ENCODE measurements at regions not wholly inside any gene's neighbourhood (a gene's known extent, or its start where the extent isn't known, plus 50 kb on each side); places are given as distances from the start of the nearest gene placed in this dataset.
"Not testable (repeated sequence)": the region's sequence is repeated elsewhere in the genome, so short reads cannot be mapped to it uniquely, and the experiment has no call there.

DNA sequence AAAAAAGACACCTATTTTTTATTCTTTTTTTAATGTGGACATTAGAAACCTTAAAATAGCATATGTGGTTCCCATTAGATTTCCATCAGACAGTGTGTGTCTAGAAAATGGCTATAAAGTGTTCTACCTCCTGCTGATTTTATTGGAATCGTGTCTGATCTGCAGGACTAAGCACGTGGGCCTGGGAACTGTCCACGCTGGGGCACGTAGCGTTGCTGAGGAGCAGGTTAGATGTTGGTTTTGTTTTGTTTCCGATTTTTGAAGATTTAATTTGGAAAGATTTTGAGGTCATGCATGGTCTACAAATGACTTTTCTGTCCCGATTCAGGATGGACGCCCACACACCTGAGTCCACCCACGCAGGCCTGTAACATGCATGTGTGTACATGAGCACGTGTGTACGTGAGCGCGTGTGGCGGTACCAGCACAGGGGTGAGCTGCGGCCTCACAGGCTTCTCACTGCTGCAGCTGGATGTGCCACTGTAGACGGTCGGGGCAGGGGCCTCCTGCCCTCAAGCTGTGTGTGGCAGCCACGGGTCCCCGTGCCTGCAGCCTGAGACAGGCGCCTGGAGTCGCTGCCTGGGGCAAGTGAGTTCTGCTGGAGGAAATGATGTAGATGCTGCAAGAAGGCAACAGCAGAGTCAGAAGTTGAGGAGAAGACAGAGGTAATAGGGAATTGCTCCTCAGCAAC is 99.7 kb upstream of the CTDP1 start:
- DNase-seq: no peak

DNA sequence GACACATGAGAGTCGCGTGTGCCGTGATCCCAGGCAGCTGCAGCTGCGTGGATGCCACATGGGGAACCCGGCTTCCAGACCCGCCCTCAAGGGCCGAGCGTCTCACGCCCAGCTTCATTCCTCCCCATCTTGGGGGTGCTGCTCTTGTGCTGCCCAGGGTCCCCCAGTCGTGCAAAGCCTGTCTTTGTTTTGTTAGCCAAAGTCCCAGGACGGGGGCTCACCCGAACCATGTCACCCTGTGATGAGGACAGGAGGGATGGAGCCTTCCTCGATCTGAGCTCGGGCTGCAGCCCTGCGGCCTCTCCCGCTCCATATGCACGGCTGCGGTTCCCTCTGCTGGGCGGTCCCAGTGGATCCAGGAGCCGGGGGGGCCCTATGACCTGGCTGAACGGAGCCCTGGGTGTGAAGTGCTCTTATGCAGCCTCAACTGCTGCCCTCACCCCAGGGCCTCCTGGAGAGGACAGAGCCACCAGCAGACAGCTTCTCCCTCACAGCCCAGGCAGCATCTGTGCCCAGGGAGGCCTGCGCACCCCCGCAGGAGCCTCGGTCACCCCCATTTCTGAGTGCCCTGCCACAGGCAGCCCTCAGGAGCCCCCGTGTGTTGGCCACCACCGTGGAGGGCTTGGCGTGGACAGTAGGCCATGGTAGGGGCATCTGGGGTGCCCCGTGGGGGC is 99.0 kb upstream of the CTDP1 start:
- no peak for DNase-seq

DNA sequence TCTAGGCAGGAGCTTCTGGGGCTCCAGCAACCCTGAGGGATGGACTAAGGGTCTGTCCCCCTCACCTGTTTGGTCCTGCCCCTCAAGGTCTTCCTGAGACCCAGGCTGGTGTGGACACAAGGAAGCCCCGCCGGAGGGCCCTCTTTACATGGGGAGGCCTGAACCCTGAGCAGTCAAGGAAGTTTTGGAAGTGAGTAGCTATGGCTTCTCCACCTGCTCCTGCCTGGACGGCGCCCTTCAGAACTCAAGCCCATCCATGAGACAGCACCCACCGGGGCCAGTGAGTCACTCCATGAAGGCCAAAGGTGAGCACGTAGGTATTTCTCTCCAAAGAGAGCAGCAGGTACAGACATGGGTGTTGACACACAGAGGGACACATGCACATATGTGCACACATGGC is 98.2 kb upstream of the CTDP1 start:
- DNase-seq: no peak

DNA sequence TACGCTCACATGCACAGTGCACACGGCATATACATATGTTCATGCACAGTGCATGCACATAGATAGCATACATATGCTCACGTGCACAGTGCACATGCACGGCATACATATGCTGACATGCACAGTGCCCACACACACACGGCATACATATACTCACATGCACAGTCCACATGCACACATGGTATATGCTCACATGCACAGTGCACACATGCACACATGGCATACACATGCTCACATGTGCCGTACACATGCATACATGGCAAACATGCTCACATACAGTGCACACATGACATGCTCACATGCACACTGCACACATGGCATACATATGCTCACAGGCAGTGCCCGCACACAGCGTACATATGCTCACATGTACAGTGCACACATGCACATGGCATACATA is 97.7 kb upstream of the CTDP1 start:
- no peak for DNase-seq

DNA sequence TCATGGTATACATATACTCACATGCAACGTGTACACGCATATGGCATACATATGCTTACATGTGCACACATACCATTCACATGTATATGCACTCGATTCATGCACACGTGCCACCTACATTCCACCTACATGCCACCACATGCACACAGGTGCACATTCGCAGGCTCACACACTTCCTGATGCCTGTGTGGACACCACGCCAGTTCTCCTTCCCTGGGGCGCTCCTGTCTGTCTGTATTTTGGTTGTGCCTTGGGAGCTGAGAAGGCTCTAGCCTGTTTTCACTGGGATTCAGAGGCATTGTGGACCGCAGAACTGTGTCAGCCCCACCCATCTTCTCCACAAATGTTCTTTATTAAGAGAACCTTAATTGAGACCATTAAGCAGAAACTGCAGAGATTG is 96.6 kb upstream of the CTDP1 start:
- DNase-seq: no peak

DNA sequence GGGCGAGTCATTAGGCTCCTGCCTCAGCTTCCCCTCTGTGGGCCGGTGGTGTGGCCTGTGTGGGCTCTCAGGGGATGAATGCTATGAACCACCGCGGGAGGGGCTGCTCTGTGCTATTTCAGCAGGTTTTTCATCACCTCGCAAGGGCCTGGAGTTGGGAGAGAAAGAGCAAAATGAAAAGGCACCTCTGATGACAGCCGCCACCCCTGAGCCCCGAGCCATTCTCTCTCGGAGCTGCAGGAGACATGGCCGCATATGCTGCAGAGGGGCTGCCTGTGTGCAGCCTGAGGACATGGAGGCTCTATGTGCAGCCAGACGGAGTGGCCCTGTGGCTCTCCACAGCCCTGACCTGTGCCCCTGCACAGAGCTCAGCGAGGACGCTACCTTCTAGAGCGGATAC is 96.2 kb upstream of the CTDP1 start:
- DNase-seq: no peak

DNA sequence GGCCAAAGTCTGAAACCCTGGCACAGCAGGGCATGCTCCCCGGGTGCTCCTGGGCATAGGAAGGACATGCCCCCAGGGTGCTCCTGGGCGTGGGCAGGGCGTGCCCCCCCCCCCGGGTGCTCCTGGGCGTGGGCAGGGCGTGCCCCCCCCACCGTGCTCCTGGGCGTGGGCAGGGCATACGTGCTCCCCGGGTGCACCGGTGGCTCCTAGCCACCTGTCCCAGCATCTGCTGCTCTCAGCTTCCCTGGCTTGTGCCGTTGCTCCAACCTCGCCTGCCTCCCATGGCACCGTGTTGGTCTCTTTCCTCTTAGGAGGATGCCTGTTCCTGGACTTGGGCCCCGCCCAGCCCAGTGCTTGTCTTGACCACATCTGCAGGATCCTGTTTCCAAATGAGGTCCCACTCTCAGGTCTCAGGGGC is 95.6 kb upstream of the CTDP1 start:
- DNase-seq: no peak

DNA sequence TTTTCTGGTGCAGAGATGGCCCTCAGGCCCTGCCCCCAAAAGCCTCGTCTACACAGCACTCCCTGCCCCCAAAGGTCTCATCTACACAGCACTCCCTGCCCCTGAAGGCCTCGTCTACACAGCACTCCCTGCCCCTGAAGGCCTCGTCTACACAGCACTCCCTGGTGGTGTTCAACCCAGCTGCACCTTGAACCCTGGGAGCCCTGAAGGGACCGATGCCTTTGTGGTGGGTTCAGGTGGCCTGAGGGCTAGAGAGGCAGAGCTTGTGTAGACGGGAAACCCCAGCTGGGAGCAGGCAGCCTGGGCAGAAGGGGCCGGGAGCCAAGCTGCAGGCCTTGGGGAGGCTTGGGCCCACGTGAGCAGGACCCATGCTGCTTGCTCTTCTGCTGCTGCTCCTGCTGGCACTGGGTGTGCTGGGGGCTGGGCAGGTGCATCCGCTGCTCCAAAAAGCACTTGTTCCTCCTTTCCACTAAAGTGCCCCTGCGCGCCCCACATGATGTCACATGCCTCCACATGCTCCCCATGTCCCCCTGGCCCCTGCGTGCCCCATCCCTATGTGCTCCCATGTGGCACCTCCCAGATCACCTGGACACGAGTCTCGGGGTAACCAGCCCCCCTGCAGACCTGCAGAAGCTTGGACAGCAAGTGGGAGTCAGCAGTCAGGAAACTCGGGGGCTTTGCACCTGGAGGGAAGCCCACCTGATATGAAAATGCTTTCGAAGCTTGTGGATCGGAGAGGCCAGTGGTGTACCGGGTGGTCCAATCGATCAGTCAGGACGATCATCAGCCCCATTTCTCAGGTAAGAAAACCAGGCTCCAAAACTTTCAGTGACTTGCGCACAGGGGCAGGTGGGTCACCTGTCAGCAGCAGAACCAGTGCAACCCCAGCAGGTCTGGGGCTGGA is 94.9 kb upstream of the CTDP1 start:
- DNase-seq: no peak

DNA sequence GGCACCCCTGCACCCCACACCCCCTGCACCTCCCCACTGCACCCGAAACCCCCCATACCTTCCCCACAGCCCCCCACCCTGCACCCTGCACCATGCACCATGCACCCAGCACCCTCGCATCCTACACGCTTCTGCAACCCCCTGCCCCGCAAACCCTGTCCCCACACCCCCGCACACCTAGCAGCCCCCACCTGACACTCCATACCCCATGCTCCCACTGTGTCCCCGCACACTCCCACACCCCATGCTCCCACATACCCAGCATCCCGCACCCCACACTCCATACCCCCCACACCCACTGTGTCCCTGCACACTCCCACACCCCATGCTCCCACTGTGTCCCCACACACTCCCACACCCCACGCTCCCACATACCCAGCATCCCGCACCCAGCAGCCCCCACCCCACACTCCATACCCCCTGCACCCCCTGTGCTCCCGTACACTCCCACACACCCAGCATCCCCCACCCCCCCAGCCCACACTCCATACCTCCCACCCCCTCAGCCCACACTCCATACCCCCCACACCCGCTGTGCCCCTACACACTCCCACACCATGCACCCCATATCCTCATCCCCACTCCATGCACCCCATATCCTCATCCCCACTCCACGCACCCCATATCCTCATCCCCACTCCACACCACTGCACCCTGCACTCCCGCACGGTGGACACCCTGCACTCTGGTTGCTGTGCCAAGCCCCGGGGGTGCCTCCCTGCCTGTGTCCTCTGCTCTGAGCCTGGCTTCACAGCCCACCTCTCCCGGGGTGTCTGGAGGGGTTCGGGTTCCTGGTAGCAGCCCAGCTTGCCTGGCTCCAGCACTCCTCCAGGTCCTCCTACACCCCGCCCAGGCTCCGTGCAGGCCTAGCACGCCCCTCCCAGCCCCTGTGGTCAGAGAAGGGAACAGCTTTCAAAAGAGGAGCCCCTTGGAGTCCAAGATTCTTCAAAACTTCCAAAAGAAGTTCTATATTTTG is 93.9 kb upstream of the CTDP1 start:
- DNase-seq: no peak

DNA sequence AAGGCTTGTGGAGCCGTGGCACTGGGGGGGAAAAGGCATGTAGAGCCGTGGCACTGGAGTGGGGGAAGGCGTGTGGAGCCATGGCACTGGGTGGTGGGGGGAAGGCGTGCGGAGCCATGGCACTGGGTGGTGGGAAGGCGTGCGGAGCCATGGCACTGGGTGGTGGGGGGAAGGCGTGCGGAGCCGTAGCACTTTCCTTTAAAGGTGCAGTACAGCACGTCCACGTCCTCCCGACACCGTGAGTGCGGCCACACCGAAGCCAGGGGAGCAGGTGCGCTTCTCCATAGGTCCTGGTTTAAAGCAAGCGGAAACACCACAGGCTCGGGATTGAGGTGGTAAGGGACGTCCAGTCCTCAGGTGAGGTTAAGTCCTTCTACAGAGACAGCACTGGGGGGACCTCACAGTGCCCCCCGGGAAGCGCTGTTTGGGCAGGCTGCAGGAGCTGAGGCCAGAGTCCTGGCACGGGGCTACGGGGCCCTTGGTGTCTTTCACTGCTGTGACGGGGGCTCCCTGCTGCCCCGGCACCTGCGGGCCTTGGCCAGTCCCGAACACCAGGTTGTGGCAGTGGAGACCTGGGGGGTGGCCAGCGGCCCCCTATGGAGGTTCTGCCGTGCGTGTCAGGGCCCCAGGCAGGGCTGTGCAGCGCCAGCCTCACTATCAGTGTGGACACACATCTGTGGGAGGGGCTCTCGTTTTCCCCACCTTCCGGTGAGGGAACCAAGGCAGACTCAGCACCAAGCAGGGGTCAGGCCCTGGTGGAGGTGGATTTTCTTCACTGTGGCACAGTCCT is 93.0 kb upstream of the CTDP1 start:
- DNase-seq: no peak

DNA sequence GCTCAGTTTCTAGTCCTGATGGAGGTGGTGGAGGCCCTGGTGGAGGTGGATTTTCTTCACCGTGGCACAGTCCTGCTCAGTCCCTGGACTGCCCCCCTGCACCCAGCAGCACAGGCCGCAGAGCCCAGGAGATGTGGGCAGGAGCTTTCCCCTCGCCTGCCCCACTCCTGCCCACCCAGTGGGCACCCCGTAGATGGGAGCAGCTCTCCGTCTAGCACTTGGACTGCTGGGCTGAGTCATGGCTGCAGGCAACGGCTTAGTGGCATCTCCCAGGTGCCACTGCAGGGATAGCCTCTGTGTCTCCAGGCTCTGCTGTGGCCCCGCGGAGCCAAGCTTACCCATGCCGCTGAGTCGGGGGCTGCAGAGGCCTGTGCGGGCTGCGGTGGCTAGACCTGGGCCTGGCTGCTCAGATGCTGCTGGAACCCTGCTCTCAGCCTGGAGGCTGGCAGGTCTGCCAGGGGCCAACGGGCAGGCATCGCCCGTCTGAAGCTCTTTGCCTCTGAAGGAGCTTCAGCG is 92.3 kb upstream of the CTDP1 start:
- no peak for DNase-seq

DNA sequence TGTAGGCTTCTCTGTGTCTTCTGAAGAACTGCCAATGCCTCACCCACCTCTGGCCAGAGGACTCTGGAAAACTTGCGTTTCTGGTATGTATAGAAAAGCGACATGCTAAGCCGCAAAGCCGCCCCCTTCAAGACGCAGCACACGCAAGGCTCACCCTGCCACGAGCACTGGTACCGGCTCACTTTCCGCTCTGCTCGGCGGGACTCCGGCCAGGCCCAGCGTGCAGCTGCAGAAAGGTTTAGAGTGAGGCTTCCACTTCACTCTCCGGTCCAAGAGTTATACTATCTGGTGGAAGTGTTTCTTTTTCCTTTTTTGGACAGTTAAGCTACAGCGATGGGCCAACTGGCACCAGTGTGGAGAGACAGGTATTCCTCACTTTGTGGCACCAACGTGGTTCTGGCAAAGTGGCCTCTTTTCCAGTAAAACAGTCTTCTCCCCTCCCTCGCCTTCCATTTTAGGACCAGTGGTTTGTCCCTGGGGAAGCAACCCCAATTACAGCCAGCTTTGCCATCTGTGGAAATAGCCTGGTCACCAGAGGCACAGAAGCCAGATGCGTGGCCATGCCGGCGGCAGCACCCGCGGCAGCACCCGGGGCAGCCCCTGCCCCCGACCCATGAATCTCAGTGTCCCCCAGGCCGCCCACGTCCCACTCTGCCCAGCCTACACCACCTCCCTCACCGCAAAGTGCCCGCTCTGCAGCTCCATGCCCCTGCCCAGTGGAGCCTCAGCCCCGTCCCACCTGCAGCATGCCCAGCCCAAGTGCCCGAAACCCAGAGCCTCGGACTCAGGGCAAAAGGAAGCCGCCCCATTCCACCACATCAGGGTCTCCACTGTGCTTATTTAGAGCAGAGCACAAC is 91.6 kb upstream of the CTDP1 start:
- DNase-seq: no peak

DNA sequence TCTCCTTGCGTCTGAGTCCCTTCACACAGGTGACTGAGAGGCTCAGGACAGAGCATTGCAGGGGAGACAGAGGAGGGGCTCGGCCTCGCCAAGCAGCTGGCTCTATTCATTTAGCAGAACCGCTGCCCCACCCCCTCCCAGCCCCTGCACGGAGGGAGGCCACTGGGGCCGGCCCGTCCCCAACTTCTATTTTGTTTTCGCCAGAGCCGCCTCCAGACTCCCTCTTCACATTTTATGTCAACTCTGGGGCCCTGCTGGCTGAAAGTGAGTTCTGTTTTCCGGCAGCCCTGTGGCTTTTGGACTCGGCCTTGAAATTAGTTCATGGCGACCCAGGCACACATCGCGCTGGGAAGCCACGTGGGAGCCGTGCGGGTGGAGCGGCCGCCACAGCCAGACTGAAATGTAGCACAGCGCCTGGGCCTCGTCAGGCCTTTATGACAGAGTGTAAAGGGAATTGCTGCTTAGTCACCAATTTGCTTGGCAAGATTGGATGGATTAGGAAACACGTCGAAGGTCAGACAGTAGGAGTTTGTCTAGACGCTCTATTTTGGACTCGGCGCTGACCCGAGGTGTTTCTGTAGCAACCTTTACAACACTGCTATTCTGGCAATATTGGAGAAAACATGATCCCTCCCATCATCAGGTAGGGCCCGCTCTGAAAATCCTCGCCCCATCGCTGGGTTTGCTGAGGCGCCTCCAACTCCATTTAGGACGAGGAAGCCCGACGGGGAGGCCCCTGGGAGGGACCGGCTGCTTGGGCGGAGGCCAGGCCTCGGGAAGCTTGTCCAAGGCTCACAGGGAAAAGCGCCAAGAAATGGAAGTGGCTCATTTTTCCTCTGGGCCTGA is 90.7 kb upstream of the CTDP1 start:
- no peak for DNase-seq

DNA sequence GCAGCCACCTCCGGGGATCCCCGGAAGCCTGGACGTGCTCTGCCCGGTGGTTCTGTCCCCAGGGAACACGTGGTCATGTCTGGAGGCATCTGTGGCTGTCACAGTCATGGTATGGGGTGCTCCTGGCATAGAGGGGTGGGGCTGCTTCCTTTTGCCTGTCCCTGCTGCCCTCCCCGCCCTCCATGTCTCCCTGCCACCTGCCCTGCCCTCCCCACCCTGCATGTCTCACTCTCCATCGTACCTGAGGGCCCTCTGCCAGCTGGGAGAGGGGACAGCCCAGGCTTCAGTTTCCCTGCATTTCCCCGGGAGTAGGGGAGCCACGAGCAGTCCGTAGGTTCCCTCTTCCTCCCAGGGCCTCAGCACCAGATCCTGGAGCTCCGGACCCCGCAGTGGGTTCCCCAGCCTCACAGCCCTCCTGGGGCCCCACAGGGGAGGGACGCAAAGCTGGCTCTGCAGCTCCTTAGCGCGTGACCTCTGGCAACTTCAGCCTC is 90.0 kb upstream of the CTDP1 start:
- no peak for DNase-seq

DNA sequence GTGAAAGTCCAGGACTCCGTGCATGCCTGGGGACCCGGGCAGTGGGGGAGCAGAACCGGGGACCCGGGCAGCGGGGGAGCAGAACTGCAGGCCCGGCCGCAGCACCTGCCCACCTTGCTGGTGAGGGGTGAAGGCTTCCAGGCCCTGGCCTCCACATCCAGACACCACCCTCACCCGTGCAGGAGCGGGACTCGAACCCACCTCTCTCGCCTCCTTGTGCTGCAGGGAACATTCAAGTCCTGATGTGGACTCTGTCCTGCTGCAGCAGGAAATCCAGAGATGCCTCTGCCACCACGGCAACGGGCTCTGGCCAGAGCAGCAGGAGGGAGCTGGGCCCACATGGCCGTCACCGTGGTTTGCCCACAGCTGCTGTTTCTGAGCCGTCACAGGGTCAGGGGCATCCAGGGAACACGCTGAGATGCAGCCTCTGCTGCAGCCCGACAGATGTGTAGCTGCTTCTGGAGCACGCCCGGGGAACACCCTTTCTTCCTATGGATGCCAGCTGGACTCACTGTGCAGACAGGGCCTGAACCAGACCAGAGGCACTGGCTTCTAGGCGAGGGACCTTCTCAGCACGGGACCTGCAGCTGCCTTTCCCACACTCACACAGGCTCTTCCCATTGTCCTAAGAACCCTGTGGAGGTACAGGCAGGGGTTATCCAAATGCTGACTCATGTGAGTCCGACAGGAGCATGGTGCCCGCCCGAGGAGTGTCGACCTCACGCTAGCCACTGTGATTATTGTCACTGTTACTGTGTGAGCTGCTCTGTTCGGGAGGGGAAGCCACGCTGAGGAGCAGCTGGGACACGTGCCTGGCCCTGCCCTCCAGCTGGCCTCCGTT is 89.2 kb upstream of the CTDP1 start:
- DNase-seq: no peak

DNA sequence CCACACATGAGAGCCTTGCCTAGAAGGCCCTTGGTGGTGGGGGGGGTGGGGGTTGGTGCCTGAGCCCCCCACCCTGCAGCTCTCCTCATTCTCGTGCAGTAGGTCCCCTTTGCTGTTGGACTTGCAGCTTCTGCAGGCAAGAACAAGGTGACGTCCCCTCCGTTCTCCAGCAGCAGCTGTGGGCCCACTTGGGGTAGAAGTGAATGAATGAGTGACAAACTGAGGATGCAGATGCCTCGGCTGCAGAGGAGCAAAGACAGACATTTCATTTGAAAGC is 88.6 kb upstream of the CTDP1 start:
- DNase-seq: no peak

DNA sequence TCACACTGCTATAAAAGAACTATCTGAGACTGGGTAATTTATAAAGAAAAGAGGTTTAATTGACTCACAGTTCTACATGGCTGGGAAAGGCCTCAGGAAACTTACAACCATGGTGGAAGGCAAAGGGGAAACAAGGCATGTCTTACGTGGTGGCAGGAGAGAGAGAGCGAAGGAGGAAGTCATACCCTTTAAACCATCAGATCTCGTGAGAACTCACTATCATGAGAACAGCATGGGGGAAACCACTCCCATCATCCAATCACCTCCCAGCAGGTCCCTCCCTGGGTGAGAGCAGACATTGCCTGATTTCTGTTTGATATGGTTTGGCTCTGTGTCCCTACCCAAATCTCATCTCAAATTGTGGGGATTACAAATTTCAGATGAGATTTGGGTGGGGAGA is 86.9 kb upstream of the CTDP1 start:
- not testable (repeated sequence) for DNase-seq

DNA sequence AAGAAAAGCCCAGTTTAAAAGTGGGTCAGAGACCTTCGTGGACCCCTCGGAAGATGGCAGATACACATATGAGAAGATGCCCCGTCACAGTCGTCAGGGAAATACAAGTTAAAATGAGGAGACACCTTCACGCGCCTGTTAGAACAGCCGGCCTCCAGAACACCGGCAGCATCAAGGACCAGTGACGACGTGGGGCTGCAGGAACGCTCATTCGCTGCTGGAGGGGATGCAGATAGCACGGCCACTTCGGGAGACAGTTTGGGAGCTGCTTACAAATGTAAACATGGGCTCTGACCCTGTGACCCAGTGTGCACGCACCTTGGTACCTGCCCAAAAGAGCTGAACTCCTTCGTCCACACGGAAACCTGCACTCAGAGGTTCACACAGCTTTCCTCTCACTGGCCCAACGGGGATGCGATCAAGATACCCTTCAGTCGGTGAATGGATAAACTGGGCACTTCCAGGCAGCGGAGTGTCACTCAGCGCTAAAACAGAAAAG is 83.7 kb upstream of the CTDP1 start:
- DNase-seq: no peak

All from stimulated activated CD4-positive, alpha-beta T cell treated with anti-CD3 and anti-CD28 coated beads, Interleukin-15, amount 100 ng/mL, for 24 hours (primary cell).